Naive thymus-derived CD4-positive, alpha-beta T cell (primary cell): ENCODE measurements at regions not wholly inside any gene's neighbourhood (a gene's known extent, or its start where the extent isn't known, plus 50 kb on each side); places are given as distances from the start of the nearest gene placed in this dataset.
A peak's percentile ranks its signal among the peaks of the same experiment; 100 is the strongest.

ENCODE experiments used
- ATAC-seq: fragments of 150-1000 bp; cut with Tn5 transposase; 2 replicates; pipeline ENCODE4 v1.10.0; 2021; ENCODE audit warnings: mild to moderate bottlenecking, moderate library complexity
- CTCF ChIA-PET: fragments of 350-600 bp; sonication (Branson Sonifier 250); formaldehyde crosslinking; loops from one replicate; lab custom pipeline; 2021; ENCODE audit warnings: antibody characterized with exemption; lab: Charles Lee
- POLR2A ChIA-PET: fragments of 350-600 bp; sonication (Branson Sonifier 250); formaldehyde crosslinking; loops from one replicate; lab custom pipeline; 2021; ENCODE audit warnings: antibody characterized with exemption, inconsistent platforms; lab: Charles Lee
- DNase-seq, 9 donors: peaks; one replicate each; pipeline versions ENCODE4 v3.0.0 to v3.0.0-alpha.2; 2020 to 2022; ENCODE audit warnings: mixed read lengths in 1 of 9
- H3K27ac ChIP-seq: one replicate; pipeline ENCODE4 v1.7.0; 2013; ENCODE audit warnings: mild to moderate bottlenecking, low read depth, low read length, moderate library complexity
- H3K27me3 ChIP-seq, 2 donors: one replicate each; pipeline ENCODE4 v1.7.0; 2013; ENCODE audit warnings: low read length in 2 of 2, mild to moderate bottlenecking in 2 of 2, moderate library complexity in 2 of 2; ENCODE audit not compliant: control insufficient read depth in 2 of 2, insufficient read depth in 2 of 2
- H3K36me3 ChIP-seq, 3 experiments: 1 replicate in 2 of 3; 2 replicates in 1 of 3; pipeline ENCODE4 v1.7.0; 2013; ENCODE audit warnings: low read length in 3 of 3, mild to moderate bottlenecking in 3 of 3, moderate library complexity in 1 of 3; ENCODE audit not compliant: insufficient read depth in 3 of 3, control insufficient read depth in 2 of 3
- H3K4me1 ChIP-seq, 2 donors: one replicate each; pipeline ENCODE4 v1.7.0; 2013; ENCODE audit warnings: low read length in 2 of 2, mild to moderate bottlenecking in 2 of 2, moderate library complexity in 1 of 2; ENCODE audit not compliant: control insufficient read depth in 2 of 2, insufficient read depth in 2 of 2
- H3K4me3 ChIP-seq: 2 replicates; pipeline ENCODE4 v1.7.0; 2013; ENCODE audit warnings: mild to moderate bottlenecking, low read length
- H3K9me3 ChIP-seq, 3 experiments: 1 replicate in 2 of 3; 2 replicates in 1 of 3; pipeline ENCODE4 v1.7.0; 2013; ENCODE audit warnings: low read length in 3 of 3; ENCODE audit not compliant: control insufficient read depth in 2 of 3
- H3K27ac Mint-ChIP-seq, 9 donors: one replicate each; pipeline ENCODE4 v1.8.0; 2020 to 2022; ENCODE audit warnings: mixed read lengths in 9 of 9, mild to moderate bottlenecking in 8 of 9, moderate library complexity in 5 of 9, inconsistent platforms in 2 of 9
- H3K27me3 Mint-ChIP-seq, 5 donors: one replicate each; pipeline ENCODE4 v1.8.0; 2021 to 2022; ENCODE audit warnings: mixed read lengths in 5 of 5, mild to moderate bottlenecking in 1 of 5
- H3K36me3 Mint-ChIP-seq, 5 donors: one replicate each; pipeline ENCODE4 v1.8.0; 2020 to 2022; ENCODE audit warnings: mixed read lengths in 5 of 5, mild to moderate bottlenecking in 3 of 5, inconsistent platforms in 1 of 5
- H3K4me1 Mint-ChIP-seq, 7 donors: one replicate each; pipeline ENCODE4 v1.8.0; 2020 to 2022; ENCODE audit warnings: mixed read lengths in 7 of 7, mild to moderate bottlenecking in 3 of 7, inconsistent platforms in 1 of 7
- H3K4me3 Mint-ChIP-seq, 10 donors: one replicate each; pipeline ENCODE4 v1.8.0; 2020 to 2022; ENCODE audit warnings: mild to moderate bottlenecking in 10 of 10, mixed read lengths in 10 of 10, moderate library complexity in 6 of 10, inconsistent platforms in 2 of 10
- H3K9me3 Mint-ChIP-seq, 11 donors: one replicate each; pipeline ENCODE4 v1.8.0; 2020 to 2022; ENCODE audit warnings: mixed read lengths in 11 of 11, mild to moderate bottlenecking in 4 of 11, inconsistent platforms in 1 of 11, moderate library complexity in 1 of 11
- intact Hi-C, 2 donors: fragments of 100-400 bp; cut with micrococcal nuclease; formaldehyde crosslinking; loops; one replicate each; pipeline ENCODE4 v1.15.1; 2023

- peaks cover 0 to 25% (median 14%) of the 10 kb centered on the region in 5 donors for H3K27me3 Mint-ChIP-seq
- intact Hi-C loops = no loop called here
These were observed 514.7 kb downstream of the AACS start for GRCh38 chr12:125579916-125580315.

DNA sequence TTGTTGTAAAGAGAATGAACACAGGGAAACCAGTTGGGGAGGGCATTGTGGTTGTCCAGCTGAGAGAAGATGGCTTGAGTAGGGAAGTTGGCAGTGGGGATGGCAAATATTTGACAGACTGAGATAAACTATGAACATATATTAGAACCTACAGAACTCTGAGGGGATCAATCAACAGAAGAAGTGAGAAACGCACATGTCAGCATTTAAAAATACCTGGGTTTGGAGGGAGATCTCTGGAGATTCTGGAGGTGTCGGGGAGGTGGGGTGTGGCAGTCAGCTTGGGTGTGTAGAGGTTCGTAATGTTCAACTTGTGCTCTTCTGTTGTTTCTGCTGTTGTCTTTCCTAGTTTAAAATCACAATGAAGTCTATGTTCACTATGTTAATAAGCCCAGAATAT, 517.8 kb downstream of the AACS start:
- ChIA-PET POLR2A (no interaction called here), CTCF (no interaction called here)
- intact Hi-C loops = no loop called here
- Mint-ChIP-seq H3K4me1 (no peaks in the 10 kb centered on the region), H3K36me3 (peaks cover 0 to 10% (median 0%) of the 10 kb centered on the region in 5 donors), H3K9me3 (peaks cover 1 to 36% (median 18%) of the 10 kb centered on the region in 11 donors), H3K4me3 (no peak overlapping the region), H3K27ac (no peak overlapping the region), H3K27me3 (peaks cover 0 to 25% (median 11%) of the 10 kb centered on the region in 5 donors)
- Histone ChIP-seq H3K27ac (no peak overlapping the region), H3K36me3 (no peaks in the 10 kb centered on the region), H3K9me3 (no peaks in the 10 kb centered on the region), H3K4me3 (no peak overlapping the region), H3K4me1 (no peaks in the 10 kb centered on the region), H3K27me3 (no peaks in the 10 kb centered on the region)
- no peak for DNase-seq
- ATAC-seq = no peak

More at GRCh38 chr12:125579916-125580315, 514.7 kb downstream of the AACS start:
- H3K4me1 Mint-ChIP-seq = no peaks in the 10 kb centered on the region
- Histone ChIP-seq H3K27ac (no peak overlapping the region), H3K36me3 (no peaks in the 10 kb centered on the region), H3K9me3 (no peaks in the 10 kb centered on the region), H3K4me3 (no peak overlapping the region), H3K4me1 (no peaks in the 10 kb centered on the region), H3K27me3 (no peaks in the 10 kb centered on the region)
- no peak overlapping the region for H3K4me3 Mint-ChIP-seq
- H3K36me3 Mint-ChIP-seq = peaks cover 0 to 10% (median 0%) of the 10 kb centered on the region in 5 donors
- POLR2A ChIA-PET = no interaction called here
- CTCF ChIA-PET = no interaction called here
- no peak overlapping the region for H3K27ac Mint-ChIP-seq
- H3K9me3 Mint-ChIP-seq = peaks cover 4 to 48% (median 15%) of the 10 kb centered on the region in 11 donors
- no peak for DNase-seq
- no peak for ATAC-seq

DNA sequence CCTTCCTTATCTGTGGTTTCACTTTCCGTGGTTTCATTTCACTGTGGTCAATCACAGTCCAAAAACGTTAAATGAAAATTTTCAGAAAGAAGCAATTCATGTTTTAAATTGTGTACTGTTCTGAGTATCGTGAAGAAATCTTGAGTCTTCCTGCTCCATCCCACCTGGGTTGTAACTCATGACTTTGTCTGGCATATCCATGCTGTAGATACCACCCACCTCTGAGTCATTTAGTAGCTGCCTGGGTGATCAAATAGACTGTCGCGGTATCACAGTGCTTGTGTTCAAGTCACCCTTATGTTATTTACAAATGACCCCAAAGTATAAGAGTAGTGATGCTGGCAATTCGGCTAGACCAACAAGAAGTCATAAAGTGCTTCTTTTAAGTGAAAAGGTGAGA, 521.2 kb downstream of the AACS start:
- no peaks in the 10 kb centered on the region for H3K4me1 Mint-ChIP-seq
- DNase-seq = no peak
- ChIA-PET POLR2A (no interaction called here), CTCF (no interaction called here)
- no peaks in the 10 kb centered on the region for H3K4me1 ChIP-seq
- intact Hi-C loops = no loop called here
- no peak overlapping the region for H3K4me3 ChIP-seq
- H3K27me3 ChIP-seq = no peaks in the 10 kb centered on the region
- peaks cover 0 to 11% (median 5%) of the 10 kb centered on the region in 11 donors for H3K9me3 Mint-ChIP-seq
- H3K36me3 ChIP-seq = no peaks in the 10 kb centered on the region
- no peak overlapping the region for H3K27ac ChIP-seq
- peaks cover 0 to 25% (median 7%) of the 10 kb centered on the region in 5 donors for H3K27me3 Mint-ChIP-seq
- H3K9me3 ChIP-seq = no peaks in the 10 kb centered on the region
- H3K4me3 Mint-ChIP-seq = no peak overlapping the region
- H3K27ac Mint-ChIP-seq = no peak overlapping the region
- ATAC-seq = no peak
- H3K36me3 Mint-ChIP-seq = no peaks in the 10 kb centered on the region

GRCh38 chr12:125593269-125593668, 528.0 kb downstream of the AACS start:
- Histone ChIP-seq H3K4me1 (no peaks in the 10 kb centered on the region), H3K36me3 (no peaks in the 10 kb centered on the region), H3K4me3 (no peak overlapping the region), H3K27me3 (no peaks in the 10 kb centered on the region), H3K27ac (no peak overlapping the region), H3K9me3 (no peaks in the 10 kb centered on the region)
- no peak for DNase-seq
- Mint-ChIP-seq H3K27ac (no peak overlapping the region), H3K9me3 (peaks cover 2 to 22% (median 7%) of the 10 kb centered on the region in 11 donors), H3K4me3 (no peak overlapping the region), H3K36me3 (no peaks in the 10 kb centered on the region), H3K27me3 (peaks cover 0 to 5% (median 0%) of the 10 kb centered on the region in 5 donors), H3K4me1 (no peaks in the 10 kb centered on the region)
- POLR2A ChIA-PET = no interaction called here
- intact Hi-C loops = no loop called here
- CTCF ChIA-PET = no interaction called here
- no peak for ATAC-seq

DNA sequence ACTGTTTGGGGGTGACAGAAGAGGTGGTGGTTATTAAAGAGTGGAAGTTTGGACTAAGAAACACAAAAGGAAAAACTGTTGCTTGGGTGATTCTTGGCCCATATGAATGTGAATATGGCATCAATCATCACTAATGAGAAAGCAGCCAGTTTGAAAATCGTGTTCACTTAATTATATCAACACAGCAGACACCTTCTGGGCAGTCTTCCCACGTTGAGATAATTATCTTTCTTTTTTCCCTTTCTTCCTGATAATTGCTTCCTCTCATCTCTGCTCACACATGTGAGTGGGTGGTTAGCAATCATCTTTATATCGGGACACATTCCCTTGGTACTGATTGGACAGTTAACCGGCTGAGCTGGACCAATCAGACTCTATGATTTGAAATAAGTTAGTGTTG, 539.7 kb downstream of the AACS start:
- intact Hi-C loops = no loop called here
- POLR2A ChIA-PET = no interaction called here
- no peaks in the 10 kb centered on the region for H3K36me3 ChIP-seq
- ATAC-seq = no peak
- H3K9me3 ChIP-seq = no peaks in the 10 kb centered on the region
- H3K4me1 ChIP-seq = no peaks in the 10 kb centered on the region
- H3K36me3 Mint-ChIP-seq = no peaks in the 10 kb centered on the region
- no peak overlapping the region for H3K4me3 ChIP-seq
- H3K9me3 Mint-ChIP-seq = peaks cover 0 to 21% (median 3%) of the 10 kb centered on the region in 11 donors
- no peak overlapping the region for H3K27ac ChIP-seq
- peaks cover 0 to 15% (median 7%) of the 10 kb centered on the region in 5 donors for H3K27me3 Mint-ChIP-seq
- no peak for DNase-seq
- H3K27me3 ChIP-seq = no peaks in the 10 kb centered on the region
- no peak overlapping the region for H3K4me3 Mint-ChIP-seq
- CTCF ChIA-PET = no interaction called here
- H3K4me1 Mint-ChIP-seq = no peaks in the 10 kb centered on the region
- no peak overlapping the region for H3K27ac Mint-ChIP-seq

DNA sequence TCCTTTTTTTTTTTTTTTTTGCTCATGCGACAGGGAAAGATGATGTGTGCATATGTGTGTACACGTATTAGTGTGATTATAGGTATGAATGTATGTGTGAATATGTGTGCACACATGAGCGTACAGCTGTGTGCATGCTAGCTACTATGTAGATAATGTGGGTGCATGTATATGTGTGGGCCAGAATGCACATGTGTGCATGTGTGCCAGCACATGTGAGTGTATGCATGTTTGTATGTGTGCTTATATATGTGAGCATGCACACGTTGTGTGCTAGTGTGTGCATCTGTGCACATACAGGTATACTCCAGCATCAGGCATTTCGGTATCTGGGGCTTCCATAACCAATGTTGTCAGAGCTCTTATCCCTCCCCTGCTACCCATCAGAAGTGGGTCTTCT, 541.1 kb downstream of the AACS start:
- Mint-ChIP-seq H3K36me3 (no peaks in the 10 kb centered on the region), H3K27me3 (peaks cover 0 to 6% (median 0%) of the 10 kb centered on the region in 5 donors), H3K27ac (no peak overlapping the region), H3K4me1 (no peaks in the 10 kb centered on the region), H3K9me3 (peaks cover 0 to 18% (median 3%) of the 10 kb centered on the region in 11 donors), H3K4me3 (no peak overlapping the region)
- CTCF ChIA-PET = no interaction called here
- no peak for DNase-seq
- Histone ChIP-seq H3K4me1 (no peaks in the 10 kb centered on the region), H3K9me3 (no peaks in the 10 kb centered on the region), H3K36me3 (no peaks in the 10 kb centered on the region), H3K27ac (no peak overlapping the region), H3K27me3 (no peaks in the 10 kb centered on the region), H3K4me3 (no peak overlapping the region)
- intact Hi-C loops = no loop called here
- ATAC-seq = no peak
- POLR2A ChIA-PET = no interaction called here

DNA sequence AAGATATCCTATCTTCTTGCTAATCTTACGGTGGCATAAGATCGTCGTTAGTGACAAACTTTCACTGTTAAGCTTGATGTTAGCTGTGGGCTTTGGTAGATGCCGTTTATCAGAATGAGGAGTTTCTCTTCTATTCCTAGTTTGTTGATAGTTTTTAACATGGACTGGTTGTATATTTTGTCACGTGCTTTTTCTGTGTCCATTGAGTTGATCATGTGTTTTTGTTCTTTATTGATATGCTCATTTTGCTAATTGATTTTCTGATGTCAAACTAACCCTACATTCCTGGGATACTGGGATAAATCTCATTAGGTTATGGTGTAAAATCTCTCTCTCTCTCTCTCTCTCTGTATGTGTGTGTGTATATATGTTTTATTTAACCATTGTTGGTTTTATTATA, 545.1 kb downstream of the AACS start:
- ATAC-seq (no peak), DNase-seq (peak in 1 of 9 donors; percentile 1)
- Mint-ChIP-seq H3K36me3 (no peaks in the 10 kb centered on the region), H3K27me3 (no peaks in the 10 kb centered on the region), H3K9me3 (peaks cover 0 to 6% (median 0%) of the 10 kb centered on the region in 11 donors), H3K4me1 (no peaks in the 10 kb centered on the region), H3K4me3 (no peak overlapping the region), H3K27ac (no peak overlapping the region)
- intact Hi-C loops = no loop called here
- no peaks in the 10 kb centered on the region for H3K9me3 ChIP-seq
- no peaks in the 10 kb centered on the region for H3K4me1 ChIP-seq
- POLR2A ChIA-PET = no interaction called here
- CTCF ChIA-PET = no interaction called here
- H3K27me3 ChIP-seq = no peaks in the 10 kb centered on the region
- H3K36me3 ChIP-seq = no peaks in the 10 kb centered on the region
- H3K4me3 ChIP-seq = no peak overlapping the region
- no peak overlapping the region for H3K27ac ChIP-seq
